OCI-LY3 (cell line): ENCODE measurements at regions not wholly inside any gene's neighbourhood (a gene's known extent, or its start where the extent isn't known, plus 50 kb on each side); places are given as distances from the start of the nearest gene placed in this dataset.

Source experiments
- H2AFZ ChIP-seq: fragments of 200-600, 300-600 bp; shearing (Covaris generic); 2 replicates; pipeline ENCODE4 v1.6.0; 2014; ENCODE audit warnings: antibody characterized with exemption, low read depth, low read length
- H3K27ac ChIP-seq: fragments of 200-600, 300-600 bp; sonication (generic); 2 replicates; pipeline ENCODE4 v1.5.1; 2014; ENCODE audit warnings: mild to moderate bottlenecking, low read length, moderate library complexity, mixed read lengths
- H3K27me3 ChIP-seq: fragments of 200-600, 300-600 bp; sonication (generic); 2 replicates; pipeline ENCODE4 v1.6.1; 2014; ENCODE audit warnings: low read depth, low read length, mixed read lengths
- H3K36me3 ChIP-seq: fragments of 200-600, 300-600 bp; sonication (generic); replicated peaks from 2 replicates; pipeline ENCODE3; 2014; ENCODE audit warnings: low read depth, low read length, mixed read lengths
- H3K4me1 ChIP-seq: fragments of 300-600, 200-600 bp; sonication (generic); 2 replicates; pipeline ENCODE4 v1.6.1; 2014; ENCODE audit warnings: low read length, mixed read lengths
- H3K4me2 ChIP-seq: fragments of 200-600, 300-600 bp; sonication (generic); 2 replicates; pipeline ENCODE4 v1.6.1; 2014; ENCODE audit warnings: low read length, mixed read lengths
- H3K4me3 ChIP-seq: fragments of 300-600, 200-600 bp; sonication (generic); 2 replicates; pipeline ENCODE4 v1.5.1; 2014; ENCODE audit warnings: antibody characterized with exemption, mild to moderate bottlenecking, low read length, moderate library complexity
- H3K79me2 ChIP-seq: fragments of 300-600, 200-600 bp; shearing (Covaris generic); 2 replicates; pipeline ENCODE4 v1.6.1; 2014; ENCODE audit warnings: mild to moderate bottlenecking, low read length, mixed read lengths
- H3K9ac ChIP-seq: fragments of 300-600, 200-600 bp; shearing (Covaris generic); 2 replicates; pipeline ENCODE4 v1.6.0; 2014; ENCODE audit warnings: mild to moderate bottlenecking, low read length, moderate library complexity
- H3K9me3 ChIP-seq: fragments of 200-600, 300-600 bp; shearing (Covaris generic); 2 replicates; pipeline ENCODE4 v1.6.1; 2014; ENCODE audit warnings: low read length, mixed read lengths; ENCODE audit not compliant: insufficient read depth
- H4K20me1 ChIP-seq: fragments of 200-600, 300-600 bp; sonication (generic); 2 replicates; pipeline ENCODE4 v1.6.1; 2016; ENCODE audit warnings: low read length, mixed read lengths; ENCODE audit not compliant: insufficient read depth
- EZH2phosphoT487 ChIP-seq: fragments of 200-600 bp; shearing (Covaris generic); IDR thresholded peaks from 2 replicates; pipeline ENCODE4 v1.6.1; 2018; ENCODE audit warnings: antibody characterized with exemption, mixed run types, low read depth
- TF ChIP-seq, protein P1 (sequence below): fragments of 200-600, 300-600 bp; sonication (generic); IDR thresholded peaks from 2 replicates; pipeline ENCODE4 v1.5.1; 2014; ENCODE audit warnings: antibody characterized with exemption, low read length, low read depth

DNA sequence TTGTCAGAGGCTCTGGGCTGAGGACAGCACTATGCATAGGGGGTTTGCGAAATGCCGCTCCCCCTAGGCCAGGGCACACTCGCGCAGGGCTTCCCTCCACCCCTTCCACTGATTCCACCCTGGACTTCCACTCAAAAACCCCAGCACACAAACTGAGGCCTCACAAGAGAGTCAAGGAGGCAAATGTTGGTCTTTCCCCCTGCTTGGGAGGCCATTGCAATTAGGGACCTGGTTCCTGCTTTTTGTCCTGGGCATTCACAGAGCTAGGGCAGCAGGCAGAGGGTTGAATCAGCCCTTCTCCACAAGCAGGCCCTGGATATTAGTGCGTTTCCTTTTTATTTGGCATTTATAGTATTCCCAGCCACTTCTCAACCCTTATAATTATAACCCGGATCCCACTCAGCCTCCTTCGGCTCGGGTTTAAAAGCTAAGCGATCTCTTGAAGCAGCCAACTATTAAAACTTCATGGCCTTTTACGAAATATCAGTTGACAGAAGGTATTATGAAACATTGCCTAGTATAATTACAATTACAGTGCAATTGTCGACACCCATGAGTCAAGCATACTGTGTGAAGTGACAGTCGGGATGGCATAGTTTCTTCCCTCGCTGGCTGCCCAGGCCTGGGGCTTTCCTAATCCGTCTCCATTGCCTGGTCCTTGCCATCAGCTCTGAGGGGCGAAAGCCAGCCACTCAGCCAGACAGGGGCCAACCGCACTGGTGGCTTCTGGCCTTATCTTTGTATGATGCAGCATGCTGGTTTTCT lies 285.5 kb upstream of the MAP3K1 start:
- Histone ChIP-seq H3K36me3 (no peaks in the 10 kb centered on the region), H4K20me1 (no peaks in the 10 kb centered on the region), H3K27me3 (no peaks in the 10 kb centered on the region), H2AFZ (no peak overlapping the region), H3K4me1 (peaks cover 14% of the 10 kb centered on the region), H3K27ac (no peak overlapping the region), H3K4me3 (no peak overlapping the region), H3K9ac (no peak overlapping the region), H3K9me3 (no peaks in the 10 kb centered on the region), H3K4me2 (no peak overlapping the region), H3K79me2 (no peaks in the 10 kb centered on the region)
- TF ChIP-seq, protein P1, sequence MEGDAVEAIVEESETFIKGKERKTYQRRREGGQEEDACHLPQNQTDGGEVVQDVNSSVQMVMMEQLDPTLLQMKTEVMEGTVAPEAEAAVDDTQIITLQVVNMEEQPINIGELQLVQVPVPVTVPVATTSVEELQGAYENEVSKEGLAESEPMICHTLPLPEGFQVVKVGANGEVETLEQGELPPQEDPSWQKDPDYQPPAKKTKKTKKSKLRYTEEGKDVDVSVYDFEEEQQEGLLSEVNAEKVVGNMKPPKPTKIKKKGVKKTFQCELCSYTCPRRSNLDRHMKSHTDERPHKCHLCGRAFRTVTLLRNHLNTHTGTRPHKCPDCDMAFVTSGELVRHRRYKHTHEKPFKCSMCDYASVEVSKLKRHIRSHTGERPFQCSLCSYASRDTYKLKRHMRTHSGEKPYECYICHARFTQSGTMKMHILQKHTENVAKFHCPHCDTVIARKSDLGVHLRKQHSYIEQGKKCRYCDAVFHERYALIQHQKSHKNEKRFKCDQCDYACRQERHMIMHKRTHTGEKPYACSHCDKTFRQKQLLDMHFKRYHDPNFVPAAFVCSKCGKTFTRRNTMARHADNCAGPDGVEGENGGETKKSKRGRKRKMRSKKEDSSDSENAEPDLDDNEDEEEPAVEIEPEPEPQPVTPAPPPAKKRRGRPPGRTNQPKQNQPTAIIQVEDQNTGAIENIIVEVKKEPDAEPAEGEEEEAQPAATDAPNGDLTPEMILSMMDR: no peak

- Histone ChIP-seq H2AFZ (no peak overlapping the region), H3K9me3 (no peaks in the 10 kb centered on the region), H3K4me2 (peak overlapping the region; percentile 19; the same call in 1 of the 2 replicates), H3K9ac (no peak overlapping the region), H3K27ac (no peak overlapping the region), H3K4me3 (no peak overlapping the region), H3K4me1 (peaks cover 14% of the 10 kb centered on the region), H3K27me3 (no peaks in the 10 kb centered on the region), H3K79me2 (no peaks in the 10 kb centered on the region), H4K20me1 (no peaks in the 10 kb centered on the region), H3K36me3 (no peaks in the 10 kb centered on the region)
- no peak for TF ChIP-seq EZH2phosphoT487
- TF ChIP-seq, protein P1: no peak
Observed at GRCh38 chr5:56527174-56527573, 288.2 kb upstream of the MAP3K1 start.

- H3K4me1 ChIP-seq: peaks cover 14% of the 10 kb centered on the region
- no peaks in the 10 kb centered on the region for H4K20me1 ChIP-seq
- H3K27ac ChIP-seq: no peak overlapping the region
- H3K36me3 ChIP-seq: no peaks in the 10 kb centered on the region
- H3K9me3 ChIP-seq: no peaks in the 10 kb centered on the region
- no peaks in the 10 kb centered on the region for H3K79me2 ChIP-seq
- no peaks in the 10 kb centered on the region for H3K27me3 ChIP-seq
- H3K9ac ChIP-seq: no peak overlapping the region
- TF ChIP-seq EZH2phosphoT487: no peak
- TF ChIP-seq, protein P1: no peak
- no peak overlapping the region for H2AFZ ChIP-seq
- H3K4me3 ChIP-seq: no peak overlapping the region
- H3K4me2 ChIP-seq: no peak overlapping the region
Observed at GRCh38 chr5:56525113-56525512, 290.2 kb upstream of the MAP3K1 start.

GRCh38 chr5:56523790-56524575 lies 290.9 kb upstream of the ANKRD55 start:
- Histone ChIP-seq H3K9me3 (no peaks in the 10 kb centered on the region), H3K4me2 (no peak overlapping the region), H3K27ac (no peak overlapping the region), H3K79me2 (no peaks in the 10 kb centered on the region), H3K4me1 (peaks cover 14% of the 10 kb centered on the region), H3K27me3 (no peaks in the 10 kb centered on the region), H2AFZ (no peak overlapping the region), H3K9ac (no peak overlapping the region), H3K36me3 (no peaks in the 10 kb centered on the region), H4K20me1 (no peaks in the 10 kb centered on the region), H3K4me3 (no peak overlapping the region)
- TF ChIP-seq, protein P1: no peak
- no peak for TF ChIP-seq EZH2phosphoT487
